ENCODE measurements at regions not wholly inside any gene's neighbourhood (a gene's known extent, or its start where the extent isn't known, plus 50 kb on each side); places are given as distances from the start of the nearest gene placed in this dataset.

DNA sequence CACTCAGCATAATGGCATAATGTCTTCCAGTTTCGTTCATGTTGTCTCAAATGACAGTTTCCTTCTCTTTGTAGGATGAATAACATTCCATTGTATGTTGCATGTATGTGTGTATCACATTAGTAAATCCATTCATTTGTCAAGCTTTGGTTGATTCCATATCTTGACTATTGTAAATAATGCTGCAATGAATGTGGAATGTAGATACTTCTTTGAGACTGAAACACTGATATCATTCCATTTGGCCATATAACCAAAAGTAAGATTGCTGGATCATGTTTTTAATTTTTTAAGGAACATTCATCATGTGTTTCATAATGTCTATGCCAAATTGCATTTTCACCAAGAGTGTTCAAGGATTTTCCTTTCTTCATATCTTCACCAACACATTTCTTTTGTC, 1711.4 kb upstream of the PIK3C3 start:
- Mint-ChIP-seq H3K36me3 (no peaks in the 10 kb centered on the region), H3K9me3 (peaks cover 10 to 11% of the 10 kb centered on the region in 2 donors), H3K27ac (no peak overlapping the region), H3K4me3 (no peak overlapping the region), H3K27me3 (ENCODE audit: low read depth in 2 of 2) (no peaks in the 10 kb centered on the region), H3K4me1 (no peaks in the 10 kb centered on the region)
- intact Hi-C loops (cut with micrococcal nuclease): no loop called here
- H3K27me3 ChIP-seq (ENCODE audit: control insufficient read depth, insufficient read depth, low read length): no peaks in the 10 kb centered on the region
- TF ChIP-seq, protein P1, sequence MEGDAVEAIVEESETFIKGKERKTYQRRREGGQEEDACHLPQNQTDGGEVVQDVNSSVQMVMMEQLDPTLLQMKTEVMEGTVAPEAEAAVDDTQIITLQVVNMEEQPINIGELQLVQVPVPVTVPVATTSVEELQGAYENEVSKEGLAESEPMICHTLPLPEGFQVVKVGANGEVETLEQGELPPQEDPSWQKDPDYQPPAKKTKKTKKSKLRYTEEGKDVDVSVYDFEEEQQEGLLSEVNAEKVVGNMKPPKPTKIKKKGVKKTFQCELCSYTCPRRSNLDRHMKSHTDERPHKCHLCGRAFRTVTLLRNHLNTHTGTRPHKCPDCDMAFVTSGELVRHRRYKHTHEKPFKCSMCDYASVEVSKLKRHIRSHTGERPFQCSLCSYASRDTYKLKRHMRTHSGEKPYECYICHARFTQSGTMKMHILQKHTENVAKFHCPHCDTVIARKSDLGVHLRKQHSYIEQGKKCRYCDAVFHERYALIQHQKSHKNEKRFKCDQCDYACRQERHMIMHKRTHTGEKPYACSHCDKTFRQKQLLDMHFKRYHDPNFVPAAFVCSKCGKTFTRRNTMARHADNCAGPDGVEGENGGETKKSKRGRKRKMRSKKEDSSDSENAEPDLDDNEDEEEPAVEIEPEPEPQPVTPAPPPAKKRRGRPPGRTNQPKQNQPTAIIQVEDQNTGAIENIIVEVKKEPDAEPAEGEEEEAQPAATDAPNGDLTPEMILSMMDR (IDR thresholded peaks at IDR 0.05): no peak
- DNase-seq: no peak
- H3K4me3 ChIP-seq (ENCODE audit: low read length): no peak overlapping the region
- ATAC-seq: no peak
- no peaks in the 10 kb centered on the region for H3K4me1 ChIP-seq (ENCODE audit: control insufficient read depth, insufficient read depth, low read length)
- H3K36me3 ChIP-seq (ENCODE audit: control insufficient read depth, insufficient read depth, low read length): no peaks in the 10 kb centered on the region
- 57% methylated on average over 1 of the region's 1 CpG for WGBS (ENCODE audit: insufficient coverage)
- H3K27ac ChIP-seq (ENCODE audit: low read length): no peak overlapping the region
- no peaks in the 10 kb centered on the region for H3K9me3 ChIP-seq (ENCODE audit: control insufficient read depth, insufficient read depth, low read length)

DNA sequence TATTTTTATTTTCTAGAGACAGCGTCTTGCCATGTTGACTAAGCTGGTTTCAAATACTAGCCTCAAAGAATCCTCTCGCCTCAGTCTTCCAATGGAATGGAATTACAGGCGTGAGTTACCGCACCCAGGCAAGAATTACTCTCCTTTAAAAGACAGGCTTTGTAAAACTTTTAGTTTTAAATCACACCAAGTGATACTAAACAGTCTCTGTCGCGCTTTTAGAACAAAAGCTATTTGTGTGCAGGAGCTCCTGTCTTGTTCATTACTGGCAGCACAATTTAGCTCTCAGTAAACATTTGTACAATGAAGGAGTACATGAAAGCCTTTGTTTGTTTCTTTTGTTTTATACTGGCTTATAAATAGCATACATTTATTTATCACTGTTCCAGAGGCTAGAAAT, 1719.2 kb upstream of the PIK3C3 start:
- Histone ChIP-seq H3K4me3 (ENCODE audit: low read length) (no peak overlapping the region), H3K9me3 (ENCODE audit: control insufficient read depth, insufficient read depth, low read length) (peaks cover 2% of the 10 kb centered on the region), H3K36me3 (ENCODE audit: control insufficient read depth, insufficient read depth, low read length) (no peaks in the 10 kb centered on the region), H3K27me3 (ENCODE audit: control insufficient read depth, insufficient read depth, low read length) (no peaks in the 10 kb centered on the region), H3K4me1 (ENCODE audit: control insufficient read depth, insufficient read depth, low read length) (no peaks in the 10 kb centered on the region), H3K27ac (ENCODE audit: low read length) (no peak overlapping the region)
- Mint-ChIP-seq H3K36me3 (peaks cover 8% of the 10 kb centered on the region), H3K4me3 (no peak overlapping the region), H3K9me3 (peaks cover 10 to 12% of the 10 kb centered on the region in 2 donors), H3K27me3 (ENCODE audit: low read depth in 2 of 2) (no peaks in the 10 kb centered on the region), H3K27ac (no peak overlapping the region), H3K4me1 (no peaks in the 10 kb centered on the region)
- ATAC-seq: no peak
- TF ChIP-seq, protein P1 (IDR thresholded peaks at IDR 0.05): no peak
- WGBS (ENCODE audit: insufficient coverage): 94% methylated on average over 6 of the region's 6 CpGs
- intact Hi-C loops (cut with micrococcal nuclease): no loop called here
- DNase-seq: no peak

DNA sequence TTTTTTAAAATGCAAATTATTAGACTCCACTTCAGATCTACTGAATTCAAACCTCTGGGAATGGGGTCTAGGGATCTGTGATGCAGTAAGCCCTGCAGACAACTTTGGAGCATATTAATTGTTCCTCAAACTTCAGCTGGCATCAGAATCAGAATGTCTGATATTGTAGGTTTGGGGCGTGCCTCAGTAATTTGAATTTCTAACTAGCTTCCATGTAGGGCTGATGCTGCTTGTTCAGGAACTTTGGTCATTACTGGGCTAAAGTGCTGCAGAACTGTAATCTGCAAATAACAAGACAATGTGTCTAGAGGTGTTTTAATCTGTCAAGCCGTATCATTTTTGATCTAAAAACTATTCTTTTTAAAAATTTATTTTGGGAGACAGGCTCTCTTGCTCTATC, 1719.7 kb upstream of the PIK3C3 start:
- ATAC-seq (no peak), DNase-seq (no peak)
- Histone ChIP-seq H3K27me3 (ENCODE audit: control insufficient read depth, insufficient read depth, low read length) (no peaks in the 10 kb centered on the region), H3K4me1 (ENCODE audit: control insufficient read depth, insufficient read depth, low read length) (no peaks in the 10 kb centered on the region), H3K4me3 (ENCODE audit: low read length) (no peak overlapping the region), H3K36me3 (ENCODE audit: control insufficient read depth, insufficient read depth, low read length) (no peaks in the 10 kb centered on the region), H3K27ac (ENCODE audit: low read length) (no peak overlapping the region), H3K9me3 (ENCODE audit: control insufficient read depth, insufficient read depth, low read length) (peaks cover 2% of the 10 kb centered on the region)
- Mint-ChIP-seq H3K9me3 (peaks cover 9 to 11% of the 10 kb centered on the region in 2 donors), H3K4me3 (no peak overlapping the region), H3K27ac (no peak overlapping the region), H3K27me3 (ENCODE audit: low read depth in 2 of 2) (no peaks in the 10 kb centered on the region), H3K36me3 (peaks cover 8% of the 10 kb centered on the region), H3K4me1 (no peaks in the 10 kb centered on the region)
- intact Hi-C loops (cut with micrococcal nuclease): no loop called here
- WGBS (ENCODE audit: insufficient coverage): 87% methylated on average over 2 of the region's 2 CpGs
- TF ChIP-seq, protein P1 (IDR thresholded peaks at IDR 0.05): no peak

DNA sequence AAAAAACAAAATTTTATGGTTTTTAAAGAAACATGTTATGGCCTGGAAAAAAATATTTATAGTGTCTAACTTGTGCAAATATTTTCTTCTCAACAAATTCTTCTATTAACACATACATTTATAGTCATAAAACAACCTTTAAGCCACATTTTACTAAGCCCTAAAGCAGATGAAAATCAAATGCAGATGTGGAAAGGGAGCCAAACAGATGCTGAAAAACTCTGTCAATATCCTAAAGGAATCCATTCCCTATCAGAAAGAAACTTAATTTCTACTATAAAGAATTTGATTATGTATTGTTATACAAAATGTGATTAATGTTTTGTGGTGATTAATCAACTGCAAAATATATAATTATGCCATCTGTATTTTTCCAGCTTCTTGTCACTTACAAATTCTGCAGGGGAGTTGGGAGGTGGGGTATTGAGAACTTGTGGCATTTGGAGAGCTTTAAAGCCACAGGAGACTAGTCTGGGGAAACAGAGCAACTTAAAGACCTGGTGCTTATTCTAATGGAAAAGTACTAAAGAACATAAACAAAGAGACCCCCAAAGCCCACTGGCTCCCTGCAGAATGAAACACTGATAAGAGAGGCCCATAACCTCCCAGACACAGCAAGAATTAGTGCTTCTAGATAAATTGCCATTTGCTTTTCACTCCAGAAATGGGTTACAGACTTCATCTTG, 1721.0 kb upstream of the PIK3C3 start:
- Mint-ChIP-seq H3K4me1 (no peaks in the 10 kb centered on the region), H3K27me3 (ENCODE audit: low read depth in 2 of 2) (no peaks in the 10 kb centered on the region), H3K27ac (no peak overlapping the region), H3K4me3 (no peak overlapping the region), H3K9me3 (peaks cover 14% of the 10 kb centered on the region in 2 donors), H3K36me3 (peaks cover 8% of the 10 kb centered on the region)
- Histone ChIP-seq H3K9me3 (ENCODE audit: control insufficient read depth, insufficient read depth, low read length) (peaks cover 2% of the 10 kb centered on the region), H3K36me3 (ENCODE audit: control insufficient read depth, insufficient read depth, low read length) (no peaks in the 10 kb centered on the region), H3K4me3 (ENCODE audit: low read length) (no peak overlapping the region), H3K27me3 (ENCODE audit: control insufficient read depth, insufficient read depth, low read length) (no peaks in the 10 kb centered on the region), H3K4me1 (ENCODE audit: control insufficient read depth, insufficient read depth, low read length) (no peaks in the 10 kb centered on the region), H3K27ac (ENCODE audit: low read length) (no peak overlapping the region)
- intact Hi-C loops (cut with micrococcal nuclease): no loop called here
- DNase-seq: no peak
- TF ChIP-seq, protein P1 (IDR thresholded peaks at IDR 0.05): no peak
- ATAC-seq: no peak
